Skin epidermis (tissue), 12 donors: ENCODE measurements at regions not wholly inside any gene's neighbourhood (a gene's known extent, or its start where the extent isn't known, plus 50 kb on each side); places are given as distances from the start of the nearest gene placed in this dataset.
"Not testable (repeated sequence)": the region's sequence is repeated elsewhere in the genome, so short reads cannot be mapped to it uniquely, and the experiment has no call there.

Experiments used
- H3K27ac ChIP-seq, 21 experiments: fragments of 200-600 bp; sonication (generic) in 11 of 21; one replicate each; pipeline ENCODE4 v1.5.0; 2020; ENCODE audit warnings: mild to moderate bottlenecking in 3 of 21, inconsistent platforms in 2 of 21, moderate library complexity in 2 of 21
- H3K4me3 ChIP-seq, 7 experiments: fragments of 200-600 bp; sonication (generic) in 2 of 7; one replicate each; pipeline ENCODE4 v1.5.0; 2020; ENCODE audit warnings: inconsistent platforms in 2 of 7, mild to moderate bottlenecking in 2 of 7, moderate library complexity in 1 of 7

- Histone ChIP-seq H3K27ac (no peak overlapping the region), H3K4me3 (no peak overlapping the region)
Measured at GRCh38 chr18:78796693-78797455, 182.7 kb upstream of the SALL3 start.

- Histone ChIP-seq H3K4me3 (no peak overlapping the region), H3K27ac (no peak overlapping the region)
Measured at GRCh38 chr18:78797499-78797898, 182.1 kb upstream of the SALL3 start.

DNA sequence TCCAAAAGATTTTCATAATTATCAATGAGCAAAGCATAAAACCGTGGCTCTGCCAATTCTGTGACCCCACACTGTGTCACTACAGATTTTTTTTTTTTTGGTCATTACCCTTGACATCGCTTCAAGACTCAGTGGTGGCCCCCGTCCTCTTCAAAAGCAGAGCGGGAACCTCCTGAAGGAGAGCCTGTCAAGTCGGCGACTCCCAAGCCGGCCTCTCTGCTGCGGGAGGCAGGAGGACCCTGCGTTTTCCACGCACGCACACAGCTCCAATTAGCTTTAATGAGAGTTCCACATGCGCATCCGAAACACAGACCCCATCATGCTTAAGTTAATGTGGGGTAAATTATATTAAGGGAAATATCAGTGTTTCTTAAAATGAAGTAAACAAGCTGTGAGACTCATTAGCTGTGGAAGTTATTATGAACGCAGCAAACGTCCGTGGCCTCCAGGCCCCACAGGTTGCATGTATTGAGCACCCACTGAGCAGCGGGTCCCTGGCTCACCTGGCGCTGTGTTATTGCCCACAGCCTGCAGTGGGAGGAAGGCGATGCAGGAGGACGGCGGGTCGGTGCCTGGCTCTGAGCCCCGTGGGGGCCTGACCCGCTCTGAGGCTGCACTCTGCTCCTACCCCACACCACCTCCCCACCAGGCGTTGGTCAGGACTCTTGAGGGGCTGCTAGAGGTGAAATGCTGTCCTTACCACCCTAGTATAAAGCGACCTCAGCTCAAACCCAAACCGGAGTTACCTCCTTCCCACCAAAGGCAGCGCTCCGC lies 181.0 kb upstream of the SALL3 start:
- Histone ChIP-seq H3K27ac (no peak overlapping the region), H3K4me3 (no peak overlapping the region)

DNA sequence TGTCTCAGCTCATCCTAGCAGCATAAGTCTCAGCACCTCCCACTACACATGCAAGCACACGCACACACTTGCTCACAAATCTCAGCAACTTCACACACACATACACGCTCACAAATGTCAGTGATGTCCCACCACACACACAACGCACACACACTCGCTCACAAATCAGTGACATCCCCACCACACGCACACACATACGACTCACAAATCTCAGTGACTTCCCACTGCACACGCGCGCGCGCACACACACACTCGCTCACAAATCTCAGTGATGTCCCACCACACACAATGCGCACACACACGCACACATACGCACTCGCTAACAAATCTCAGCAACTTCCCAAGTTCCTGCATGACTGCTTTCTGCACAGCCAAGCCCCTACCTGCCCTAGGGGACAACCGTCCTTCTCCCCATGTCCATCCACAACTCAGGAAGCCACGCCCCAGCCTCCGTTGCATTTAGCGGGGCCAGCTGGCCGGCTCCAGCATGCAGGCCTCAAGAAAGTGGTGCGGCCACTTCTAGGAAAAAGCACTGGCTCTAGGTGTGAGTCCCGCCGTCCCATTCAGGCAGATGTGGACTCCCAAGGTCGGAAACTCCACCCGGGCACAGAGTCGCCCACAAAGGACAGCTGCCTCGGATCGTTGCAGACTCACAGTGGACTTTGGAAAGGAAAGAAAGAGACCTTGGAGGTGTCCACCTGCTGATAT lies 180.1 kb upstream of the SALL3 start:
- Histone ChIP-seq H3K27ac (no peak overlapping the region), H3K4me3 (no peak overlapping the region)

DNA sequence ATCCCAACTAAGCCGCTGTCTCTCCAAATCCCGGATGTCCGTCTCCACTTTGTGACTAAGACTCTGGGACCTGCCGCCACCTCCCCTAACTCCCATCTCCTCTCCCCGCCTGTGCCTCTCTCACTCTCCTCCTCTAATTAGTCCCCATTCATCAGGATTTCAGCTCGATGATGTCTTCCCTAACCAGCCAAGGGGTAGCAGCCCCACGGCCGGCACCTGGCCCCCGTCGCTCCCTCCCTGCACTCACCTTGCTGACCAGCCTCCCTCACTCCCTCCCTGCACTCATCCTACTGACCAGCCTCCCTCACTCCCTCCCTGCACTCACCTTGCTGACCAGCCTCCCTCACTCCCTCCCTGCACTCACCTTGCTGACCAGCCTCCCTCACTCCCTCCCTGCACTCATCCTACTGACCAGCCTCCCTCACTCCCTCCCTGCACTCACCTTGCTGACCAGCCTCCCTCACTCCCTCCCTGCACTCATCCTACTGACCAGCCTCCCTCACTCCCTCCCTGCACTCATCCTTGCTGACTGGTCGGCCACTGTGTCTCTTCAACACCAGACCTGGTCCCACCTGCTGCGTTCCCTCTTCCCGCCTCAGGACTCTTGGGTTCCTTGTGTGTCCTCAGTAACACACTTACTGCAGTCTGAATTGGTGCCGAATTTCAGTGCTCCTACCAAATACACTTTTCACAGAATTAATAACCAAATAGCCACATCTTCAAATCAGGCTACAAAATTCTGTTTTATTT lies 179.3 kb upstream of the SALL3 start:
- not testable (repeated sequence) for H3K4me3 ChIP-seq, H3K27ac ChIP-seq

DNA sequence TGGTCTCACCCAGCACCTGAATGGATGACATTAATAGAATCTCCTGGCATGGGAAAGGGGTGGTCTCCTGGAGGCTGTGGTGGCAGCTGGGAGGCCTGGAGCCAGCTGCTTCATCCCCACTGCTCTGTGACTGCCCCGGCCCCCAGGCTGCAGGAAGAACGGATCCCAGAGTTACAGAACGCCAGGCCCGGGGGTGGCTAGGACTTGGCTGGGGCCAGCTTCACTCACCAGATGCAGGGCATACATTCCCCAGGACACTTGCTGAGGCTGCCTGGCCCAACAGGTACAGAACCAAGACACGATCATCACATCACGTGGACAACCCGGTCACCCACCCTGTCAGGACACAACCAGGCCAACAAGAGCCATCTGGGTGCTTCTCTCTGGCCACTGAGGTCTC lies 178.6 kb upstream of the SALL3 start:
- H3K27ac ChIP-seq = no peak overlapping the region
- no peak overlapping the region for H3K4me3 ChIP-seq

DNA sequence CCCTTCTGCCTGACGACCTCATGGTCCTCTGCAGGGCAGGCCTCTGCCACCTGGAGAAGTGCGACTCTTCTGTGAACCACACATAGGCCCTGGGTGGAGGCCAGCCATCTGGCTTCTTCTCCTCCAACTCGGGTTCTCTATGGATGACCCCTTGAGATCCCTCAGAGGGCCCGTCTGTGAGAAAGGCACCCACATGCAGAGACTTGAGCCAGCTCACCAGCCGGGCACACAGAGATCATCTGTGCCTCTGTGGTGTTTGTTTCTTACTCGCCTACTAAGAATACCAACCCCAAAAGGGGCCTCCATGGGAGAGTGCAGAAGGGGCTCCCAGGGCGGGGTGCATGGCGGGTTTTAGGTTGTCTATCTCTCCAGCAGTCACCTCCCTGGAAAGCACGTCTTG lies 176.5 kb upstream of the SALL3 start:
- Histone ChIP-seq H3K4me3 (no peak overlapping the region), H3K27ac (no peak overlapping the region)

- no peak overlapping the region for H3K4me3 ChIP-seq
- H3K27ac ChIP-seq = no peak overlapping the region
Measured at GRCh38 chr18:78804206-78805030, 175.2 kb upstream of the SALL3 start.

- H3K4me3 ChIP-seq = no peak overlapping the region
- no peak overlapping the region for H3K27ac ChIP-seq
Measured at GRCh38 chr18:78805840-78806239, 173.8 kb upstream of the SALL3 start.

- Histone ChIP-seq H3K27ac (no peak overlapping the region), H3K4me3 (no peak overlapping the region)
Measured at GRCh38 chr18:78807668-78808067, 171.9 kb upstream of the SALL3 start.

DNA sequence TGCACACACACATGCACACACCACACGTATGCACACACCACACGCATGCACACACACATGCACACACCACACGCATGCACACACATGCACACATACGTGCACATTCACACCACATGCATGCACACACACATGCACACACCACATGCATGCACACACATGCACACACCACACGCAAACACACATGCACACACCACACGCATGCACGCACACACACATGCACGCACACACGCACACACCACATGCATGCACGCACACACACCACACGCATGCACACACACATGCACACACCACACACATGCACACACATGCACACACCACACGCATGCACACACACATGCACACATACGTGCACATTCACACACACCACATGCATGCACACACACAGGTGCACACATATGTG lies 169.8 kb upstream of the SALL3 start:
- no peak overlapping the region for H3K4me3 ChIP-seq
- H3K27ac ChIP-seq = no peak overlapping the region

DNA sequence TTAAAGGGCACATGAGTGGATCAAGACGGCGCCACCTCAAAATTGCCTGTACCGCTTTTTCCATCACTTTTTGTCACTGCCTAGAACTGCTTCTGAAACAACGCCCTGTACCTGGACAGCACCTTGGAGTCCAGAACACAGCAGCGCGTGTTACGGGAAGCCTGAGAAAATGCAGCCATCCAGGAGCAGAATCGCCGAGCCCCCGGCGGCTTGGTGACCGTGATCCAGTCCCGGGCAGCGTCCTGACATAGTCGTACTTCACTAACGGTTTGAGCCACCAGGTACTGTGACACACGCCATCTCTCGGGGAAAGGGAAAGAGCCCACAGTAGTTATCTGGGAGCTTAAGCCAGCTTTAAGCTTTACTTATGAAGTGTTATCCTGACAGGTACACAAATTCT lies 168.9 kb upstream of the SALL3 start:
- Histone ChIP-seq H3K4me3 (no peak overlapping the region), H3K27ac (no peak overlapping the region)

GRCh38 chr18:78812067-78812466 lies 167.6 kb upstream of the SALL3 start:
- Histone ChIP-seq H3K27ac (no peak overlapping the region), H3K4me3 (no peak overlapping the region)

GRCh38 chr18:78813156-78813555 lies 166.5 kb upstream of the SALL3 start:
- Histone ChIP-seq H3K4me3 (no peak overlapping the region), H3K27ac (no peak overlapping the region)

DNA sequence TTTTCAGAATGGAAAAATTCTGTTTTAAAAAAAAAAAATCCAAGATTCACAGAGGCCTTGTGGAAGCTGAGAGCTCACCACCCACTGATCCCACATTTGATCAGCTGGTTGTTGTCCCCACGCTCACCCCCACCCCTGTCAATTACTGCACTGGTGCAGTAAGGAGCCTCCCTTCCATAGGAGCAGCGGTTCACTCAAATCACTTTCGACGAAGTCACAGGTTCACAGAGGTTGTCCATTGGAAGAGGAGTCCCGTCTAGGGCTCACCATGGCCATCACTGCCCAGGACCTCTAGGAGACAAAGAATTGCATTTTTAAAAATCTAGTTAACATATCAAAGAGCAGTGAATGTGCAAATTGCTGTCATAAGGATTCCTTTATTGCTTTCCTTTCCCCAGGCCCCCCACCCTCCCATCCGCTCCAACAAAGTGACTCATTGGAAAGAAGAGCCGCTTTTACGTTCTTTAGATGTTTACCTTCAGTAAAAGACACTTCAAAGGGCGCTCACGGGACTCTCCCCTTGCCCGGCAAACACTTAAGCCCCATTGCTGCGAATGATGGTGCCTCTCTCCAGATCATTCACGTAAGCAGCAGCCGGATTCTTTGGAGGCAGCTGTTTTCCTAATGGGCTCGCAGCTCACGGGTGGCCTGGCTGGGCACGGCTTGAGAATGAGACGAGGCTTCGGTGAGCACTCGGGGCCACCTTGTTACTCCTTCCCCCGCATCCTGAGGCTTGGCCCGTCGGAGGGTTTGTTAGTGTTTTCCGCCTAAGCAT lies 165.5 kb upstream of the SALL3 start:
- Histone ChIP-seq H3K4me3 (no peak overlapping the region), H3K27ac (no peak overlapping the region)

- H3K27ac ChIP-seq = no peak overlapping the region
Measured at GRCh38 chr18:78814766-78815165, 164.9 kb upstream of the SALL3 start.

DNA sequence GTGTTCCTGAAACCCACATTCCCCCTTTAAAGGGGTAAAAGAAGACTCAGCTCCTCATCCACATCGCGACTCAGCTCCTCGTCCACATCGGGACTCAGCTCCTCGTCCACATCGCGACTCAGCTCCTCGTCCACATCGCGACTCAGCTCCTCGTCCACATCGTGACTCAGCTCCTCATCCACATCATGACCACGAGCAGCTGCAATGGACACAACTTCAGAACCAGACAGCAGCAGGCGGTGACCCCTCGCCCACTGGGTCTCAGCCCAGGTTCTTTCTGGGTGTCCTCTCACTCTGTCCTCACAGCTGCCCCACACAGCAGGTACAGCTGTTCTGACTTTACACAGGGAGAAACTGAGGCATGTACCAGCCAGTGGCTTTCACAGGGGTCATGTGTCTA lies 163.5 kb upstream of the SALL3 start:
- Histone ChIP-seq H3K27ac (no peak overlapping the region), H3K4me3 (no peak overlapping the region)

More at GRCh38 chr18:78814766-78815165, 164.9 kb upstream of the SALL3 start:
- no peak overlapping the region for H3K4me3 ChIP-seq

DNA sequence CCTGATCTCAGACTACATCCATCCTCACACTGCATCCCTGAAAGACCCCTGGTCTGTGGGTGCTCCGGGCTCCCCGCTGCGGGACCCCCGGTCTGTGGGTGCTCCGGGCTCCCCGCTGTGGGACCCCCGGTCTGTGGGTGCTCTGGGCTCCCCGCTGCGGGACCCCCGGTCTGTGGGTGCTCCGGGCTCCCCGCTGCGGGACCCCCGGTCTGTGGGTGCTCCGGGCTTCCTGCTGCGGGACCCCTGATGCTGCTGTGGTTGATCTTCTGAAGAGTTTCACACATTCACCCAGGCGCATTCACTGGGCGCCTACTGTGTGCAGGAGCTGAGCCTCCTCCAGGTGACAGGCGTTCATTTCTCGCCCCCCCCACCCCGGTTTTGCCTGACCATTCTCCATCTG lies 162.7 kb upstream of the SALL3 start:
- Histone ChIP-seq H3K4me3 (no peak overlapping the region), H3K27ac (no peak overlapping the region)

- Histone ChIP-seq H3K27ac (no peak overlapping the region), H3K4me3 (no peak overlapping the region)
Measured at GRCh38 chr18:78818495-78818894, 161.1 kb upstream of the SALL3 start.
